ENCODE measurements at regions not wholly inside any gene's neighbourhood (a gene's known extent, or its start where the extent isn't known, plus 50 kb on each side); places are given as distances from the start of the nearest gene placed in this dataset.

GRCh38 chr6:14711056-14711703 is 534.7 kb upstream of the JARID2 start:
- DNase-seq: peak in 3 of 56 donors; percentile 5 to 18 (median 9)

DNA sequence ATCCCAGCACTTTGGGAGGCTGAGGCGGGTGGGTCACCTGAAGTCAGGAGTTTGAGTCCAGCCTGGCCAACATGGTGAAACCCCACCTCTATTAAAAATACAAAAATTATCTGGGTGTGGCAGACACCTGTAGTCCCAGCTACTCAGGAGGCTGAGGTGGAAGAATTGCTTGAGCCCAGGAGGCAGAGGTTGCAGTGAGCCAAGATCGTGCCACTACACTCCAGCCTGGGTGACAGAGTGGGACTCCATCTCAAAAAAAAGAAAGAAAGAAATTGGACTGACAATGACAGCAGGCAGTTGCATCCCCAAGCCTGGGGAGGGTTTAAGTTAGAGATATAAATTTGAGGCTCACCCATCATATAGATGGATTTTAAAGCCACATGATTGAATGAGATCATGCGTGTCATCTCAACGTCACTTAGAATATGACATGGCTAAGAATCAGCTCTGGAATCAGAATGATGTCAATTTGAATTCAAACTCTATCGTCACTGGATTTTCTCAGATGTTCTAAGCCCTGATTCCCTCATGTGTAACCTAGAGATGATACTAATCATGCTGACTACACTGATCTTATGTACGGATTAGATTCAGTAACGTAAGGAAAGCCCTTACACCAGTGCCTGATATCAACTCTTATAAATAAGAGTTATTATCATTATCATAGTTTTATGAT is 534.0 kb upstream of the JARID2 start:
- no peak for DNase-seq

DNA sequence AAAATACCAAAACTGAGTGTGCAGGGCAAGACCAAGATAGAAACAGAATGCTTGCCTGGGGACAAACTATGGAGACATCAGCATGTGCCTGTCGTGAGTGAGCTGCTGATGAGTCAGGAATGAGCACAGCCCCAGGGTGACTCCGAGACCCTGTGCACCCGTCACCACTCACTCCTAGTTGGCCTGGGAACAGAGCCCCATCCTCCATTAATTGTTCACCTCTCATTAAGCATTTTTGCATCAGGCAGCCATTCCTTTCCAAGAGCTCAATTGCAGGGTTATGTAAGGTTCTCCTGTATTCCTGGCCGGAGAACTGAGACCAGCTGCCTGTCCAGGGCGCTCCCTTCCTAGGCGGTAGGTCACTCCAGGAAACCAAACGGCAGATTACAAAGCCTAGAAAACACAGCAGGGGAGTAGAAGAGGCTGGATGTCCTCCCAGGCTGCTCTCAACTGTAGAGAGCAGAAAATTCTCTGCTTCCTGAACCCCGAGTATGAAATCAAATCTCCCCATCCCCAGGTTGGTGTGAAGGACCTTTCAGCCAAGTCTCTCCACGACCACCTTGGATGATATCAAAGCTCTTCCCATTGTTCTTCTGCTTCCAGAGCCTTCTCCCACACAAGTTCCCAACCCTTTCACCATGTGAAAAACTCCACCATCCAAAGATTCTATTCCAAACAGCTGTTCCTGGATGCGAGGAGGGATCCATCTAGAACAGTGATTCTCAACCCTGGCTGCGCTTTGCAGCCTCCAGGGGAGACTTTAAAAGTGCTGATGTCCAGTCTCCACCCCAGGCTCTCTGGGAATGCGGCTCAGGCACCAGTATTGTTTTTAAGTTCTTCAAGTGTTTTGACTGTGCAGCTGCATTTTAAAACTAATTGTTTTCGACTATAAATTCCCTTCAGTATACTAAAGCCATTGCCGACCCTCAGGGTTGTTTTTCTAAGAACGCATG is 532.6 kb upstream of the JARID2 start:
- peak in 6 of 56 donors; percentile 4 to 44 (median 16) for DNase-seq

DNA sequence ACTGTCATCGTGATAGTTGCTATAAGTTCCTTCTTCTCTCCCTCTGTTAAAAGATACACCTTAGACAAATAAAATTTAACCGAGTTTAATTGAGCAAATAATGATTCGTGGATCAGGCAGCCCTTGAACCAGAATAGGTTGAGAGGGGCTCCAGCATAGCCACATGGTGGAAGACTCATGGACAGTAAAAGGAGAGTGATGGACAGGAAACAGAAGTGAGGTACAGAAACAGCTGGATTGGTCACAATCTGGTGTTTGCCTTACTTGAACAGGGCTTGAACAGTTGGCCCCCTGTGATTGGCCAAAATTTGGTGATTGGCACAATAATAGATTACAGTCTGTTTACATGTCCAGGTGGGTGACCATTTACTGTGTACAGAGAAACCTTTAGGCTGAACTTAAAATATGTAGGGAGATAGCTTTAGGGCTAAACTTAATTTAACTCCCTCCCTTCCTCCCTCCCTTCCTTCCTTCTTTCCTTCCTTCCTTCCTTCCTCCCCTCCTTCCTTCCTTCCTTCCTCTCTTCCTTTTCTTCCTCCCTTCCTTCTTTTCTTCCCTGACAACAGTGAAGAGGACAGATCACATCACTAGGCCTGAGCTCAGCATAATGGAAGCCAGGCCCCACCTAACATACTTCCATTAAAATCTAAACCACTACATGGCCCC is 531.8 kb upstream of the JARID2 start:
- DNase-seq: no peak

- DNase-seq: no peak
These were observed 530.8 kb upstream of the JARID2 start for GRCh38 chr6:14715076-14715475.

GRCh38 chr6:14716499-14717146 is 529.2 kb upstream of the JARID2 start:
- no peak for DNase-seq

GRCh38 chr6:14717307-14717706 is 528.6 kb upstream of the JARID2 start:
- no peak for DNase-seq

DNA sequence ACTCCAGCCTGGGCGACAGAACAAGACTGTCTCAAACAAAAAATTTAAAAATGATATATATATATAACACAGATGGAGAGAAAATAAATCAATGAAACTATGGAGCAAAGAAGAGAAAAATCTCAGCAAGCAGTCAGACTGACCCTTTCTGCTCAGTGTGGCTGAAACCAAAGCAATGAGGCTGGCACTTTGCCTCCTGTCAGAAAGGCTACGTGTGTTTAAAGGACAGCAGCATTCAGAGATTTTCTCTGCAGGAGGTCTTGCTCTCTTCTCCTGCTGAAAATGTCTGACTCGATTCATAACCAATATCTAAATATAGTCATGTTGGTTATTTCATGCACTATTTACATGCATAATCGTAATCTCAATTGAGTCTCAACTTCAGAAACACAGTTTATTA is 527.0 kb upstream of the JARID2 start:
- no peak for DNase-seq

DNA sequence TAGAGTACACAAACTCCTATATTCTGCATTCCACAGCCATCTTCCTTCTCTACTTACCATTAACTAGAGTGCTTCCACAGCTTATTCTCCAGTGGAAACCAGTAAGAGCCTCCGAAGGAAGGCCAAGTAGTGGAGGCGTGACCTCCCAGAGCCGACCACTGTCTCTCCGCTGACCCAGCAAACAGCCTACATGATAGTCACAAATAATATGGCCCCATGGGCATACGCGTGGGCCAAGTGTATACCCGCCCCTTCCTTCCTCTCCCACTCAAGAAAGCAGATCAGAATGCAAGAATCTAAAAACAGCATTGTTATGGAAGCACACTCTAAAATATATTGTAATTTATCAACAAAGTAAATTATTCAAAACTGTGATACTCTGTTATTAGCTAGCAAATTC is 526.6 kb upstream of the JARID2 start:
- DNase-seq: no peak

- DNase-seq: peak in 1 of 56 donors; percentile 34
These were observed 525.3 kb upstream of the JARID2 start for GRCh38 chr6:14720411-14721102.

GRCh38 chr6:14721103-14721758 is 524.6 kb upstream of the JARID2 start:
- peak in 13 of 56 donors; percentile 4 to 67 (median 31) for DNase-seq

DNA sequence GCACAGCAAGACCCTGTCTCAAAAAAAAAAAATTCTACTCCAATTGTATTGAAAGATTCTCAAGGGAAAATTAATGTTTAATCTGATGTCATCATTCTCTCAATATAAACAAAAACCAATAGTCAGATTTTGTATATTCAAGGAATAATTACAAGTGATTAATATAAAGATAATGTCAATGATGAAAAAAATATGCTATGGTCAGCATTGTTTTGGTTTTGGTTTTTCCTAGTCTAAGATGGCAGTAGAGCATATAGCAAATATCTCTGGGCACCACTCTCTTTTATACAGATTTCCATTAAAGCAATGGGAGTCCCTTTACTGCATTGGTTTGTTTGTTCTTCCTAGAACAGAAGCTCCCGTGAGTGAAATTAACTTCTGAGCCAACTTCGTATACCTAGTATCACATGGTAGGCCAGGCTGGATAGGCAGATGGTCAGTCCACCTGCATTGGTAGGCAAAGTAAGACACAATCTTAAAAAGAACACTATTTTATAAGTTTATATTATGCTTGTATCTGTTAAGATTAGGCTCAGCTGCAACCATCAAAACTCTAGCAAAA is 523.8 kb upstream of the JARID2 start:
- DNase-seq: no peak

DNA sequence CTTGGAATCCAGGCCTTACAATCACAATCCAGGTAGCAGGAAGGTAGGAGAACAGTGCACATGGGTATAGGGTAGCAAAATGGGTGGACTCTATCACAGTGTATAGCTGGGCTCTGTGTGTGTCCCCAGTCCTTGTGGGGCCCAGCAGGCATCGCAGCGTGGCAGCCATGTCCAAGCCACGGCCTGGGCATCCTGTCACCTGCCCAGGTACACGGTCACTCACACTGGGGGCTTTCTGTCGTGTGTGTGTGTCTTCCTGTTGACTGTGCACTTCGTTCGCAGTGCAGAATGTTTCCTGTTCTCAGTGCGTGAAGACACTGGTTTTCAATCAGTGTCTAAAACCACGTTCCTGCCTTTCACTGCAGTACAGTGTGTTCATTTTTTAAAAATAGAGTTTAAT is 523.2 kb upstream of the JARID2 start:
- no peak for DNase-seq

DNA sequence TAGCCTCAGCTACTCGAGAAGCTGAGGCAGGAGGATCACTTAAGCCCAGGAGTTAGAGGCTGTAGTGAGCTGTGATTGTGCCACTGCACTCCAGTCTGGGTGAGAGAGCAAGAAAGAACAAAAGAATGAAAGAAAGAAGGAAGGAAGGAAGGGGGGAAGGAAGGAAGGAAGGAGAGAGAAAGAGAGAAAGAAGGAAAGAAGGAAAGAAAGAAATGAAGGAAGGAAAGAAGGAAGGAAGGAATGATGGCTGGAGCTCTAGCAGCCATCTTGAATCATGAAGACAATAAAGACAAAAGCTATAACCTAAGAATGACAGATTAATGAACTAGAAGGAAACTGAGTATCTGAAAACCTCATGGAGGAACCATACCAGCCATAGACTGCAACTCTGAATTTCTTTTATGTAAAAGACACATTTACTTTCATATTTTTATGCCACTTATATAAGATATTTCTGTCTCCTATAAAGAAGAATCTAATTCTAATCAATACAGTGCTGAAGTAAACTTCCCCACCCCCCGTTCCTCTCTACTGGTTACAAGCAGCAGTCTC is 522.3 kb upstream of the JARID2 start:
- DNase-seq: no peak

DNA sequence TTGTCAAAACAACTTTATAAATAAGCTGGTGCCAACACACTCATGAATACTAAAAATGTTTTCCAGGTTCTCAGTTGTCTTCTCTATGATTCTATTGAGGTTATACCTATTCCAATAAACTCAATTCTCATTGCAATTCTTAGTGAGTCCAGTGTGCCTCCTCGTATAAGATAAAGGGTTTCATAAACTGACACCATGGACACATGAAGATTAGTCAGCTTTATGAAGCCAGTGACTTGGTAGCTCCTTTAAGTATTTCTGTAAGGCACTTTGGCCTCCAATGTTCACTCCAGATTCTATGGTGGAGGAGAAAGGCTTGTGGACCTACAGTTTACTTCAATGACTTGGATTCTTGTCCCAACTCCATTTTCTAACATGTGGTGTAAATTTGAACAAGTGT is 521.3 kb upstream of the JARID2 start:
- no peak for DNase-seq

DNA sequence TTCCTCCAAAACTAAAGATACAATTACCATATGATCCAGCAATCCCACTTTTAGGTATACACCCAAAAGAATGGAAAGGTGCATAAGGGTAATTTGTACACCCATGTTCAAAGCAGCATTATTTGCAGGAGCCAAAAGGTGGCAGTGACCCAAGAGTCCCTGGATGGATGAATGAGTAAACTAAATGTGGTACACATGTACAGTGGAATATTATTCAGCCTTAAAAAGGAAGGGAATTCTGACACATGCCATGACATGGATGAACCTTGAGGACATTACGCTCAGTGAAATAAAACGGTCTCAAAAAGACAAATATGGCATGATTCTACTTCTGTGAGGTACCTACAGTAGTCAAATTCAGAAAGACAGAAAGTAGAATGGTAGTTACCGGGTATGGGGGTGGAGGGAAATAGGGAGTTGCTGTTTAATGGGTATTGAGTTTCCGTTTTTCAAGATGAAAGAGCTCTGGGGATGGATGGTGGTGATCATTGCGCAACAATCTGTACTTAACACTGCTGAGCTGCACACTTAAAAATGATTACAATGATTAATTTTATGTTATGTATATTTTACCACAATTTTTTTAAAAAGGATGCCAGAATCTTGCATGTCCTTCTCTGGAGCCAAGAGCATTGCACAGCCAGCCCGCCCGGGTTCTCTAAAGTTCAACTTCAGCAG is 518.9 kb upstream of the JARID2 start:
- no peak for DNase-seq

DNA sequence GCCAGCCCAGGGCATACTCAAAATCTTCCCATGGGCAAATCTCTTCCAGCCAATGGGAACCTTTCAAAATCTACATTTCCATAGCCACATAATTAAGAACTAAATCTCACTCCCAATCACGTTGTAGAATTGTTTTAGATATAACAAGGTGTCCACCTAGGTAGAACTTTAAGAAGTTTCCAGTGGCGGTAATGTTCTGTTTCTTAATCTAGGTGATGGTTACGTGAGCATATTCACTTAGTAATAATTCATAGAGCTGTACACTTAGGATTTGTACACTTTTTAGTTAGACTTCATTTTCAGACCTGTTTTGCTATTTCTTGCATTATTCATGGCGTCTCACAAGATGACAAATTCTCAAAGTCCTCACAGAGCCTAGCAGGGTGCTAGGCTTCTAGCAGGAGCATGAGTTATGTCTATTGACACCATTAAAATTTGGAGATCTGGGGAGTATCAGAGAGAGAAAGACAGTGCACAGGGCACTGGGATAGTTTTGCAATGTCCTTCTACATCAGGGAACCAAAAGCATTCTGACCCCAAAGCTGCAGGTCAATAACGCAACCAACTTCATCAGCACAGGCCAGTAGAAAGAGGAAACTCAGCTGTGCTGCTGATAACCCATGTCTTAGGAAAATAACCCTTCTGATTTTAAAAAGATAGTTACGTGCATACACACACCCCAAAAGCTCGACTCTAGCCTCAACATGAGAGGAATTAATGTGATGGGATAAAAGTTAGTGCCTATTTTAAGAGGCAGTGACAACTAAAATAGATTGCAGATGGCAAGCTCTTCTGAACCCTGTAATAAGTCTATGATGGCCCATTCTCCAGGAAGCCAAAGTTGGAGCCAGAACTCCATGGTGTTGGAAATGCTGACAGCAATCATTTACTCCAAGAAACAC is 518.1 kb upstream of the JARID2 start:
- DNase-seq: no peak

Measured in nucleus accumbens (tissue), 56 donors.